ENCODE measurements at regions not wholly inside any gene's neighbourhood (a gene's known extent, or its start where the extent isn't known, plus 50 kb on each side); places are given as distances from the start of the nearest gene placed in this dataset.
A peak's percentile ranks its signal among the peaks of the same experiment; 100 is the strongest.

DNA sequence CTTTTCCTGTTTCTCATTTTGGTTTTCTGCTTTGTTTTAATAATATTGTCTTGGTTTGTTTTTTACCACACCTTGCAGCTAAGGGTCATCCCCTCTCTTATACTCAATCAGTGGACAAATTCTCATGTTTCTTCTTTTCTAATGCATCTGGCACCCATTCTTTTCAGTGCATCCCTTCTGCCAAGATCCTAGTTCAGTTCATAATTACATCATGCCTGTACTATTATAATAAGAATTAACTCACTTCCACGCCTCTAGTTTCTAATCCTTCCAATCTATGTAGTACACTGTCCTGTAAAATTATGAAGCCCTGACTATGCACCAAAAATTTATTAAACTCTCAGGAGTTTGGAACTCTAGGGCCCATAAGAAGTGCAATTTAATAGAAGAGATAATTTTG lies 126.1 kb downstream of the FAT4 start:
- no peak for DNase-seq

DNA sequence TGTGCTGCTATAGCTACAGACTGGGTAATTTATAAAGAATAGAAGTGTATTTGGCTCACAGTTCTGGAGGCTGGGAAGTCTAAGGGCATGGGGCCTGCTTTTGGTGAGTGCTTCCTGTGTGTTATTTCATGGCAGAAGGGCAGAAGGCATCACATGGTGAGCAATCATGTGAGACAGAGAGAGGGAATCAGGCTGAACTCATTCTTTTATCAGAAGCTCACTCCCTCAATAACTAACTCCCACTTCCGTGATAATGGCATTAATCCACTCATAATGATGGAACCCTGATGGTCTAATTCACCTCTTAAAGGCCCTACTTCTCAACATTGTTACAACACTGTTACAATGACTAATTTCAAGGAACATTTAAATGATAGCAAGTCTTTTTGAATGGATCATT lies 129.4 kb downstream of the FAT4 start:
- DNase-seq = no peak

DNA sequence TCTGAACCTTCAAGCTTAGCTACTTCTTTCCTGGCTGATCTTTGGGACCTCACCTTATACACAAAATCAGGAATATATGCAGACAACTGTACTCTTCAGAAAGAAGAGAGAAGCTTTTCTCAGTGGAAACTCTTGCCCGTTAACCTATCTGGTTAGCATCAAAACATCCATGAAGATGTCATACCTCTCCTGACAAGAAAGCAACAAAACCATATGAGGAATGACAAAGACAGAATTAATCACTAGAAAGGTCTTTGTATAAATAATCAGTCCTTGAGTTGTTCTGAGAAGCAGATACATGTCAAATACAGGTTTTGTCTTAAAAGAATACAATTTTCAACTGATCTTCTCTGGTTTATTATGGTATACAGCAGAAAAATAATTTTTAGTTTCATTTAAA lies 130.8 kb downstream of the FAT4 start:
- no peak for DNase-seq

DNA sequence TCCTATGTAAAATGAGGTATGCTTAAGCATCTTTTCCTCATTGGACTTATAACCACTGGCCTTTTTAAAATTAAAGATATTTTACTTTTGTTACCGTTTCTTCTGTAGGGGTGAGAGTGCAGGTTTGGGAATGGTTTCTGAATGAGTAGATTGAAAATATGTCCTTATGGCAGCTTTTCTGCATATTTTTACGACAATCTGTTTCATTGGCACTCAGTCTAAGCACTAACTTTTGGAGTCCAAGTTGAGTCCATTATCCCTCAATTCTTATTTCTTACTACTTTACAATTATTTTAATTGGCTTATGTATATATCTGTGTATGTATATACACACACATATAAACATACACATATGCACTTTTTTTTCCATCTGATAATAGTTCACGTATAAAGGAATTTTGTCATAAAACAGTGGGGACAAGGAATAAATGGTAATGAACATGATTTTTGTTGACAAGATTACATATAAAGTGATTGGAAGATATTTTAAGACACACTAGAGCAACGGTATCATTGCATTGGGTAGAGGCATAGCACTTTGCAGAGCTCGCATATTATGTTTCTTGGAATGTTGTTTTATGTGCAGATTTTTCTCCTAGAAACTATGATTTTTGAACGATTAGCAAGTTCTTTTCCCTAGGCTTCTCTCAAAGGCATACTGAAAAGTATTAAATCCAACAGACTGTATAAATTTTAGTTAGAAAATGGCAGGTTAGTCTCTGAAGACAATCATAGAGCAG lies 133.0 kb downstream of the FAT4 start:
- no peak for DNase-seq

DNA sequence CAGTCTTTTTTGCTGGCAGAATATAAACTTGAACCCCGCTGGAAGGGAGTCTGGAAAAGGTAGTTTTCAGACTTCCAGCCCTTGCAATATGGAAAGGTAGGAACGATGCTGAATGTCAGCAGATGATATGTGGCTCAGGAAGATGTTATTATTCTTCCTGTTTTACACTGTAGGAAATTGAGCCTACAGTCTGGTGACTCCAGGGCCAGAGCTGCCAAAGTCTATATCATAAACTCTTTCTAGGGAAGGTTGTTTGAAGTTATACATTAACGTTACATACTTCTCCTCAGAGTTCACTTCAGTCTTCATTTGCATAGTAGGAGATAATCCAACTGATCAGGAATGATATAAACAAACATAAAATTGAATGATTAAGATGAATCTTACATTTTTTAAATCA lies 141.3 kb downstream of the FAT4 start:
- no peak for DNase-seq

DNA sequence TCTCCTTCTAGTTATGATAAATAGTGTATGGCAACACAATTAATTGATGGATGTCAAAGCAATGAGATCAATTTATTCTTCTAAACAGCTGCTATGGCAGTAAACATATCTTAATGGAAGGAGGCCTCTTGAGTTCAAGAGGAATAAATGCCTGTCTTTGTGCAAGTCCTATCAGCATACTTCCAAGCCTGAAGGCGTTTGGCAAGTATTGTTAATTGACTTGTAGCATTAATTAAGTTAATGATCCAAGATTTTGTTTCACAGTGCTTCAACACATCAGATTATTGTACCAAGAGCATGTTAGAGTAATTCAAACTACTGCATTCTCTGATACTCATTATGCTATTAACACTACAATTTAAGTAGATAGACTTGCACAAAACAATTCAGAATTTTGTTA lies 144.8 kb downstream of the FAT4 start:
- no peak for DNase-seq

DNA sequence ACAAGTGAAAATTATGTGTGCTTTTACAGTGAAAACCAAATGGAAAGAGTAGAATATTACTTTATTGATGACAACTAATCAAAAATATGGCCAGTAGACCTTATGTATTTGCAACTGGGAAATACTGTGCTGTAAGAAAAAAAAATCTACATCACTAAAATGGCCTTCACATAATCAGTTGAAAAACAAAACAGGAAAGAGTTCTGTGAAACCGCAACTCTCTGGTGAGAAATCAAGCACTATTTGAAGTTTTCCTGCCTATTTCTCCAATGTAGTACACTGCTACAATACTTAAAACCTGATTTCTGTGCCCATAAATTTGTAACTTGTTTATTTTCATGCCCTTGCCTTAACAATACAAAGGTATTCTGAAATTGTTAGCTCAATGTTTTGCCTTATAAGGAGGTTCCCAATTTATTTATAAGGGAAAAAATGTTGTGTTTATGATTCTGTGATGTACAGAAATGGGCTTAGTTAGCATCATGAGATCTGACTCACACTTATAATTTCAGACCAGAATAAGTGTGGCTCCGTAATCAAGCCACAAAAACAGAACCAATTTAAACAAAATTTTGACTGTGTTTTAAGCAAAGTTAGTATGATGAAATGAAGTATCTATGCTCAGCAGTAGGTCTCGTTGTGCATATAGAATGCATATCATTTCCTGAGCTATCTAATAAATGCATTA lies 147.1 kb downstream of the FAT4 start:
- peak; percentile 25 for DNase-seq

DNA sequence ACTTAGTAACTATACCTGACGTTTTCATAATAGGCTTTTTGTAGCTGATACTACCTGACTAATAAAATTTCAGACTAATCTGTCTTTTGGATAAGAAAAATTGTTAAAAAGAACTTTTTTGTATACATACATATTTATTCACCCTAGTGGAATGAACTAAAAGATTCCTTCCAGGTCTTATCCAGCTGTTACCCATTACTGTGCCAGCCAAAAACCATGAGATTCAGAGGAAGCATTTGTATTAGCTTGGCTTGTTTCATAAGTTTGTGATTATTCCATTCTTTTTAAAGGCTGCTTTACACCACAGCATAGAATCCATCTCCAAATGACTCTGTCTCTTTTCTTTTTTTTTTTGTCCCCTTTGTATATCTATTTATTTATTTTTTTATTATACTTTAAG lies 149.4 kb downstream of the FAT4 start:
- DNase-seq = no peak

DNA sequence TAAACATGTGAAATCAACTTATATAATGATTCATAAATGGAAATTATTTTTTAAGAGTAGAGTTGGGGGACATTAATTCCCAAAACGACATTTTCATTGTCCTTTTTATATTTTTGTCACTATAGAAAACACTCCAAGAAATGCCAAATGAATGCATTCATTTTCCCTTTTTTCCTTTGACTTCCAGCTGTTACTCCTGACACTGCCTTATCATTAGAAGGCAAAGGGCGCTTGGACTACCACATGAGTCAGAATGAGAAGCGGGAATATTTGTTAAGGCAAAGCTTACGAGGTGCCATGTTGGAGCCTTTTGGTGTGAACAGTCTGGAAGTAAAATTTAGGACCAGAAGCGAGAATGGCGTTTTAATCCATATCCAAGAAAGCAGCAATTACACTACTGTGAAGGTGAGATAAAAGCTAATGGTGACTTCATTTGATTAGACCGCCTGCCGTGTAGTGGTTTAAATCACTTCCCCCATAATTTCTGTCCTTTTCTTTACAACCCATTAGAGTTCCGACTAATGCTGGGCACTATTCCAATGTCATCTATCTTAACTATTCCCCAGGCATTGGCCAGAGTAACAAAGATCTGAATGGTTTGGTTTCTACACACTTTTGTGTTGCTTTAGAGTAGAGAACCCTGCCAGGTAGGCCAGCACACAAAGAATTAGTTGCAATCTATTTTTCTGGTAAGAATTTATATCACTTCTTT lies 166.7 kb downstream of the FAT4 start:
- DNase-seq = no peak

DNA sequence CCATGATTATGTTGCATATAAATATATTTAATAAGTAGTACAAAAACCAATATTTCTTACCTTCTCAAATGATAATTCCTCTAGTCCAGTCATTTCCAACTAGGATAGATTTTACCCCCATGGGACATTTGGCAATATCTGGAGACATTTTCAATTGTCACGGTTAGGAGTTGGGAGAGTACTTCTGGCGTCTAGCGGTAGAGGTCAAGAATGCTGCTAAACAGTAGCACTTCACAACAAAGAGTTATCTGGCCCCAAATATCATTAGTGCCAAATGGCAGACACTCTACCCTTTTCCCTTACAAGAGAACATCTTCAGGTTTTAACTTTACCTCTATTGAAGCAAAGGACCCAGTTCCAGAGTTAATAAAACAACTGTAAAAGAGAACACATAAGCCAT lies 168.1 kb downstream of the FAT4 start:
- DNase-seq = peak; percentile 30

DNA sequence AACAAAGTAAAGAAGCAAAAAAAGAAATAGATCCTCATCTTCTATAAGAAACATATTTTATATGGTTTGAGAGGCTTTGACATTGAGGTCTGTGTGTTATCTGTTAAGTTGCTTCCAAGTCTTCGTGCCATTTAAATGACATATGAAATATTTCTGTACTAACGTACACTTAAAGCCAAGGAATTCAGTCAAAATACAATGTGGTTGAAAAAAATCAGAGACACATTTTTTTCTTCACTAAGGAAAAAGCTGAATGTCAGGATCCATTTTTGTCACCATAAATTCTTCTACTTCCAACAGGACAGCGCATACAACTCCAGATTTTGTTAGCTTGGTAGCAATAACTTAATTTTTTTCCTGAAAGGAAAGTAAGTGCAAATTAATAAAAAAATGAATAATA lies 168.5 kb downstream of the FAT4 start:
- DNase-seq = no peak

DNA sequence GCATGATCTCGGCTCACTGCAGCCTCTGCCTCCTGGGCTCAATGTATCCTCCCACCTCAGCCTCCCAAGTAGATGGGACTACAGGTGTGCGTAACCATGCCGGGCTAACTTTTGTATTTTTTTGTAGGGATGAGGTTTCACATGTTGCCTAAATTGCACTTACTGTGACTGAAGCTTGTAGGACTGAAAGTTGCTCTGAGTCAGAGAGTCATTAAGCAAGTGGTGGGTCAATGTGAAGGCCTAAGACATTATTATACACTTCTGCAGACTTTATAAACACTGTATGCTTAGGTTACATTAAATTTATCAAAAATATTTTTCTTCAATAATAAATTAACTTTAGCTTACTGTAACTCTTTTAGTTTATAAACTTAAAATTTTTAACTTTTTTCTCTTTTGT lies 170.2 kb downstream of the FAT4 start:
- DNase-seq = no peak

DNA sequence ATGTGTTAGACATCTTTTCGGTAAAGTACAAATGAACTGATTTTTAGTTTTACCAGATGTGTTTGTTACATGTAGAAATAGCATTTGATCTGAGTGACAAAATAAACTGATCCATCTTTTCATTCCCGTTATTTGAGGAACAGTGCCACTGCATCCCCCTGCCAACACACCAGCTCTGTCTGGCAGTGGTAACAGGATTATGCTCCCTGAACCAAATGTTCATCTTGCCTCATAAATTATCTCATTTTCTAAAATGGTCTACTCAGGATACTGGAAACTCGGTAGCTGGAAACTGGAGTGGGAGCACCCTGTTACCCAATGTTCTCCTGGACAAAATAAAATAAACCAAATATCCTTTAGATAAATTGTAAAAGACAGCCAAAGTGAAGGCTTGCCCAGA lies 171.6 kb downstream of the FAT4 start:
- no peak for DNase-seq

DNA sequence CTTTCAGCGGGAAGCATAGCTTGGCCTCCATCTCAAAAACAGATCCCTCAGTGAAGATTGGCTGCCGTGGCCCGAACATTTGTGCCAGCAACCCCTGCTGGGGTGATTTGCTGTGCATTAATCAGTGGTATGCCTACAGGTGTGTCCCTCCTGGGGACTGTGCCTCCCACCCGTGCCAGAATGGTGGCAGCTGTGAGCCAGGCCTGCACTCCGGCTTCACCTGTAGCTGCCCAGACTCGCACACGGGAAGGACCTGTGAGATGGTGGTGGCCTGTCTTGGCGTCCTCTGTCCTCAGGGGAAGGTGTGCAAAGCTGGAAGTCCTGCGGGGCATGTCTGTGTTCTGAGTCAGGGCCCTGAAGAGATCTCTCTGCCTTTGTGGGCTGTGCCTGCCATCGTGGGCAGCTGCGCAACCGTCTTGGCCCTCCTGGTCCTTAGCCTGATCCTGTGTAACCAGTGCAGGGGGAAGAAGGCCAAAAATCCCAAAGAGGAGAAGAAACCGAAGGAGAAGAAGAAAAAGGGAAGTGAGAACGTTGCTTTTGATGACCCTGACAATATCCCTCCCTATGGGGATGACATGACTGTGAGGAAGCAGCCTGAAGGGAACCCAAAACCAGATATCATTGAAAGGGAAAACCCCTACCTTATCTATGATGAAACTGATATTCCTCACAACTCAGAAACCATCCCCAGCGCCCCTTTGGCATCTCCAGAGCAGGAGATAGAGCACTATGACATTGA lies 175.4 kb downstream of the FAT4 start:
- DNase-seq = no peak

DNA sequence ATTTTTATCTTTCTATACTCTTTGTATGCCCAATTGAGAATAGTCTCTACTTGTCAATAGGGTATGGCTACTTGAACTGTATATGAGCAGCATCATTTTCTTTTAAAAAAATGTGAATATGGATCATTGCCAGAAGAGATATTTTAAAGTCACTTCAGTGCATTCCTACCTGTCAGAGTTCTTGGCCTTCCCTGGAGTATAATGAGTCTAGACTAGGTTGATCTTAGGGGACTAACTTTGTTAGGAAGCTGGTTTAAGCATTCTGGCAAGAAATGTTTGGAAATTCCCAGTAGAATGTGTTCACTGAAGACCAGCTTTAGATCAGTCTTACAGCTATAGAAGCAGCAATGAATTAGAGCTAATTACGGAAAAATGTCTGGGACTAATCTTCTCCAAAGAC lies 178.2 kb downstream of the FAT4 start:
- no peak for DNase-seq

DNA sequence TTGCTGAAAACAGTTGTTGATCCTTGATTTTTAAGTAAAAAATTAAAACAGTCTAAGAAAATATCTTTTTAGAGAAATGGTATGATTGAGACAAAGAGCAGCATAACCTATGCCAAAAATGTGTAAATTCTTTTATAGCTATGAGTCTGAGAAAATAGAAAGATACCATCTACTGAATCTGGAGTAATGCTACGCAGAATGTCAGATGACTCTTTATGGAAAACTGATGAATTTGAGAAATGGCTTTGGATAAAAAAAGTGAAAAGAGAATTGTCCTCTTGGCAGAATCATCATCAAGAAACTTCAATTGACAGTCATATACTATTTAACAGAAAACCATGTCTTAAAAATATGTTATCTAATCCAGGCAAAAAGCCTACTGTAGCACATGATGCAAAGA lies 183.1 kb downstream of the FAT4 start:
- no peak for DNase-seq

DNA sequence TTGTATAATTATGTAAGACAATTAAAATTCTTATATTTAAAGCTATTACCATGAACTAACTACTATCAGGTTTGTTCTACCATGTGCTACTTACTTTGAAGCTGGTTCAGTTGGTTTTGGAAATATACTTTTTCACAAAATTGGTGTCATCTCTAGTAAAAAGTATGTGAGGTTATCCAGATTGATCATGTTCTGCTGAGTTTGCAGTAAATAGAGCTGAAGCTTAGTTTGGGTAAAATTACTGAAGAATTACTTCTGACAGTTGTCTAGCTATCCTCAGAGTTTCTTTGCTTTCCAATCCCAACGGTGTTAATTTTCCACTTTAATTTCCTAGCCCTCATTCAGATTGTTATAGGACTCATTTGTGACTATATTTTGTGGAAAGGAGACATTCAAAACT lies 184.2 kb downstream of the FAT4 start:
- no peak for DNase-seq

DNA sequence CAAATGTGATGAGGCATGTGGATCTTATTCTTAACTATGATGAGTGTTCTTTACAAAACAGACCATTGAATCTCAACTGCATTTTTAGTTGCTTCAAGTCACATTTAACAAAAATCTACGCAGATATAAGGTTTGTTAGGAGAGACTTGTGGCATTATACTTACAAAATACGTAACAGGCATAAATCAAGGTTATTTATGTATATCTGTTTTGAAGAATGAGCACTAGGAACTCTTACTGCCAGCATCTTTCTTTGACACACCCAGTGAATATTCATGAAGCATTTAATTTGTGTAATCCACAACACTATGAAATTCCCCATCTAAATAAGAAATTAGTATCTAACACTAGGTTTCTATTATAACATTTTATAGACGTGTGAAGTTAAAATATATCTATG lies 186.3 kb downstream of the FAT4 start:
- DNase-seq = no peak

DNA sequence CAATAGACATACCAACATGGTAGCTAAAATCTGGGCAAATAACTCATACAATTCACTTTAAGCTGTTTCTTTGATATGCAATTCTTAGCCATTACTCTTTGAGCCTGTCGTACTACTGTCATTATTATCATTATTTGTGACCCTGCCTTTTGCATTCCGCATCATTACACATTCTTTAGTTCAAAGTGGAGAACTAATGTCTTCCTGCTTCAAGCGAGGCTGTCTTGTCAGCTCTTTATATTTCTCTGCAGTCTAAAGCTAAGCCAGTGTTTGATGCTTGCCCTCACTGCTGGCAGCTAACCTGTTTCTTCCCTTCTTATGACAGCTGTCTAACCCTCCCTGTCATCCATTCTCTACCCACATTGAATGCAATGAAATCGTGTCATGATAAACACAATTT lies 186.8 kb downstream of the FAT4 start:
- no peak for DNase-seq

DNA sequence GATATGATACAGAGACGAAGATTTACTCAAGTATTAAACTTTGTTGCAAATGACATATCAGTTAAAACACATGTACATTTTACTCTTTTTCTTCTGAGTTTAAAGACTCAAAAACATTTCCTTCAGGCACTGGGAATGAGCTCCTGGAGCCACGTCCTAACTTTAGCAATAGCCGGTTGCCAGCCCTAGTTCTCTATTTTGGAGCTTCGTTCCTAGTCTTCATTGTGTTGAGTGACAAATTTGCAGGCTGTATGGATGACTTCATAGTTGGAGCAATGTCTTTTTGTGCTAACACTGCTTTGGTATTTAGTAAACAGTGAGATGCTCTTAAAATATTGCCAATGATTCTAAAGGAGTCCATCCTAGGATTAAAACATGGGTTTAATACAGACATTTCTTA lies 190.9 kb downstream of the FAT4 start:
- no peak for DNase-seq

DNA sequence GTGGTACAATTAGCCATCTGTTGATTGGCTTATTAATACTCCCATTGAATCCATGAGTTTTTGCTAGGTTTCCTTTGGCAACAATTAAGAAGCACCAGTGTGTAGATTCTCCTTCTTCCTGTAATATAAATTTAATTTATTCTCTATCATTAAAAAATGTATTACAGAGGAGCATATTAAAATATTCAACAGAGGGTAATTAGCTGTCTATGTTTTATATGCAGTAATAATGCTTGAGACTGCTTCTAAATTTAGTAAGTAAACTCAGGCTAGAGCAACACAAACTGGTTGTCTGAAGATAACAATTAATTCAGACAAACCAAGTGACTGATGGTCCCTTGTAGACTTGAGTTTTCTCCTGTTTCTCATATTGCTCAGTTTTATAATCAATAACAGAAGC lies 192.4 kb downstream of the FAT4 start:
- DNase-seq = no peak

DNA sequence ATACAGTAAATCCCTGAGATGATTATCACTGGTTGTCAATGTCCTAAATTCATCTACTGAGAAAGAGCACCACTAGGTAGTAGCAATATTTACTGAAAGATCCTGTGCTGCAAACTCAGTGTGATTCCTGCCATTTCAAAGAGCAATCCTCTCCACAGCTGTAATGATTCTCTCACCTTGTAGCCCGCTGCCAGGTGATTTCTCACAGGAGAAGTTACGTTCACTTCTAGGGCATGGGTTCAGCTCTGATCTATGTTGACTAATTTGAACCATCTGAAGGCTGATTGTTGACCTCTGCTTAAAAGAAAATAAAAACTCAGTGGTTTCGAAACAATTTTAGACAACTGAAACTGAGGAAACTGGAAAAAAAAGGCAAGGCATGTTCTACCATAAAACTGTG lies 197.0 kb downstream of the FAT4 start:
- DNase-seq = no peak

DNA sequence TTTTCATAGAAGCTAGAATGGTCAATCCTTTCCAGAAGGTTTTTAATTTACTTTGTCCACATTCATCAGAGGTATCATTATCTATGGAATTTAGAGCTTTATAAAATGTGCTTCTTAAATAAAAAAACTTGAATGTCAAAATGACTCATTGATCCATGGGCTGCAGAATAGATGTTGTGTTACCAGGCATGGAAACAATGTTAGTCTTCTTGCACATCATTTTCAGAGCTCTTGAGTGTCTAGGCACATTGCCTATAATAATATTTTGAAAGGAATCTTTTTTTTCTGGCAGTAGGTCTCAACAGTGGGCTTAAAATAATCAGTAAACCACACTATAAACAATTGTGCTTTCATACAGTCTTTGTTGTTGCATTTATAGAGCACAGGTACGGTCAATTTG lies 200.3 kb downstream of the FAT4 start:
- DNase-seq = no peak

DNA sequence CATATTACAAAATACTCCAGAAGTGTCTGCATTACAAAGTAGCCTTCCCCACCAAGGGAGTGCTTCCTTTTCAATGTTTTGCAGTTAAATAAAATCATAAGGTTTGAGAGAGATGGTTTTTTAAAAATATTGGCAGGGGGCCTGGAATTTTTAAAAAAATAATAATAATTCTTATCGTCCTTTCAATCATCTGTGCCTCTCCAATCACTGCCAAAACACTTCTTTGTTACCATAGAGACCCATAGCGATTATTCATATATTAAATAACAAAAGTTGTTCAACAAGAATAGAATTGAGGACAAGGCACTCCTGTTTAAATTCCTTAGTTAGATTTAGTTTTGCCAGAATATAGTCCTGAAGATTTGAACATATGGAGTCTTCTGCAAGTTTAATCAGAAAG lies 203.1 kb downstream of the FAT4 start:
- no peak for DNase-seq
